A673 (cell line): ENCODE measurements at regions not wholly inside any gene's neighbourhood (a gene's known extent, or its start where the extent isn't known, plus 50 kb on each side); places are given as distances from the start of the nearest gene placed in this dataset.

ENCODE experiments used
- CTCF ChIP-seq: fragments of 300-800, 200-600 bp; sonication (generic); conservative IDR thresholded peaks from 2 replicates; pipeline ENCODE4 v1.5.1; 2017; ENCODE audit warnings: low read depth, mild to moderate bottlenecking, antibody characterized with exemption, low read length, moderate library complexity, mixed read lengths
- EZH2 ChIP-seq: fragments of 200-600 bp; sonication (generic); IDR thresholded peaks from 2 replicates; pipeline ENCODE4 v1.6.1; 2017; ENCODE audit warnings: borderline replicate concordance, low read depth, mild to moderate bottlenecking, mixed read lengths, antibody characterized with exemption, low read length; ENCODE audit not compliant: poor library complexity, severe bottlenecking

- TF ChIP-seq CTCF (no peak), EZH2 (no peak)
These were observed 82.6 kb upstream of the SLC24A5 start for GRCh38 chr15:48038221-48038620.
